Stimulated activated CD8-positive, alpha-beta memory T cell treated with anti-CD3 and anti-CD28 coated beads, Interleukin-4, amount 100 ng/mL, for 48 hours (primary cell): ENCODE measurements at regions not wholly inside any gene's neighbourhood (a gene's known extent, or its start where the extent isn't known, plus 50 kb on each side); places are given as distances from the start of the nearest gene placed in this dataset.

ENCODE experiments used
- DNase-seq: peaks from one replicate; pipeline ENCODE4 v3.0.0-alpha.2; 2020

GRCh38 chr12:88251798-88252197 lies 109.7 kb downstream of the TMTC3 start:
- DNase-seq: no peak

GRCh38 chr12:88253371-88253978 lies 111.4 kb downstream of the TMTC3 start:
- DNase-seq: no peak

- no peak for DNase-seq
These were observed 113.1 kb downstream of the TMTC3 start for GRCh38 chr12:88255224-88255623.

- DNase-seq: no peak
These were observed 113.7 kb downstream of the TMTC3 start for GRCh38 chr12:88255847-88256246.

DNA sequence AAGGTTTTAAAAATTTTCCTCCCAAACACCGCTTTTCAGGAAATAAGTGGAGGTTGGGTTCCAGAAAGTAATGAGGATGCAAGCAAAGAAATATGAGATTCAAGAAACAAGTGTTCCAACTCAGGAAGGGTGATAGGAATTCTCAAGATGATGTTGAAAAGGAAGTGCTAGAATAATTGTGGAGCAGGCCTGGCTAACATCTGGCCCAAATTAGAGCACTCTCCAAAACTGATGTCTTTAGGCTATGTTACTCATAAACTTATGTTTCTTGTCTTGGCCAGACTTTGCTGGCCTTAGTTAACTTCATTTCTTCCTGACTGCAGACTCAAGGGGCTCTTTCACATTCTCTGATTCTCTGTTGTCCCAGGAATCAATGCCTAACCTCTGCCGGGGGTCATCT lies 116.3 kb downstream of the TMTC3 start:
- DNase-seq: no peak

GRCh38 chr12:88266806-88267360 lies 124.8 kb downstream of the TMTC3 start:
- no peak for DNase-seq

GRCh38 chr12:88267630-88268029 lies 125.5 kb downstream of the TMTC3 start:
- DNase-seq: no peak

GRCh38 chr12:88272456-88272855 lies 130.3 kb downstream of the TMTC3 start:
- DNase-seq: no peak

DNA sequence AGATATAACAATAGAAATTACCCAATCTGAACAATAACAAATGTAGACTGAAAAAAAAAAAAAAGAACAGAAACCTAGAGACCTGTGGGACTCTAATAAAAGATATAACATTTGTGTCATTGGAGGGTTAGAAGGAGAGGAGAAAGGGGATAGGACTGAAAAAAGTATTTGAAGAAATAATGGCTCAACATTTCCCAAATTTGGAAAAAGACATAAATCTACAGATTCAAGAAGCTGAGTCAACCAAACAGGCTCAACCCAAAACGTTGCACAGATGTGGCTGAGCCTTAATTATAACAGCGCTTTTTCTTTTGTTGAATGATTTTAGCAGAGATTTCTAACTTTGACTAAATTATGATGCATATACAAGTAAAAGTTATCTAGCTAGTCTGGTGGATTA lies 131.3 kb downstream of the TMTC3 start:
- DNase-seq: no peak

DNA sequence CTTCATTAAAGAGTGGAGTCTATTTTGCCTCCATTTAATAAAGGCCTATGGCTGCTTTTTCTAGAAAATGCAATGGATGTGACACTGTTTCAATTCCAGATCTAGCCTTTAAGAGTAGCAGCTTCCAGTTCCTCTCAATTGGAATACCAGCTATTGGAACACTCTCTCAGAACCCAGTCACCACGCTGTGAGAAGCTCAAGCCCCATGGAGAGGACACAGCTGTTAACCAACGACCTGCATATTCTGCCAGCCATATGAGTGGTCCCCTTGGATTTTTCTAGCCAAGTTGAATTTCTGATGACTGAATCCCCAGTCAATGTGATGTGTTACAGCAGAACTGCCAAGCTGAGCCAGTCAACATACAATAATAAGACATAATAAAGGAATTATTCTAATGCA lies 131.8 kb downstream of the TMTC3 start:
- no peak for DNase-seq

- DNase-seq: no peak
These were observed 149.5 kb downstream of the TMTC3 start for GRCh38 chr12:88291498-88292131.

DNA sequence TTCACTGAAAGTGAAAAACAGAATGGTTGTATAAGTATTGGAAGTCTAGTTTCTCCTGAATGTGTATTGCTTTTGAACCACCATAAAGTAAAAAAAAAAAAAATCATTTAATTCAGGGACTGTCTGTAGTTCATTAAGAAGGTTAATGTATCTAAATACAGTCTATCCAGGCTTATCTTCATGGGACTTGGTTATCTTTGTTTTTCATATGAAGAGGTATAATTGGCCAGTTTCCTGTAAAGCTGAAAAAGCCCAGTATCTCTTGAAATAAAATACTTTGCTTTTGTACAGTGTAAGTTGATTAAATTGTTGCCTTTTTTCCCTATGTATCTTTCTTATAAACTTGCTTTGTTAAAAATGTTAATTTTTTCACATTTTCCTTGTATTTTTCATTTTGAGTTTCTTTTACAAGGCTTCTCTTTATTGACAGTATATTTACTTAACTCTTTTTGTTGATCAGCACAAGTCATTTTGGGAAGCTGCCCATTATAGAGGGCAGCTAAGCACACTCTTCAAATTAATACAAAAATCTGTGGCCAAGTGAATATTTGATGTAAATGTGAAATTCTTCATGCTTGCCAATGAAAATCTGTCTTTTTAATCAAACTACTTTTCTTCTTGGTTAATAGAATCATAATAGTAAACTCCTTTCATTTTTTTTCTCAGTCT lies 156.0 kb downstream of the TMTC3 start:
- DNase-seq: no peak

DNA sequence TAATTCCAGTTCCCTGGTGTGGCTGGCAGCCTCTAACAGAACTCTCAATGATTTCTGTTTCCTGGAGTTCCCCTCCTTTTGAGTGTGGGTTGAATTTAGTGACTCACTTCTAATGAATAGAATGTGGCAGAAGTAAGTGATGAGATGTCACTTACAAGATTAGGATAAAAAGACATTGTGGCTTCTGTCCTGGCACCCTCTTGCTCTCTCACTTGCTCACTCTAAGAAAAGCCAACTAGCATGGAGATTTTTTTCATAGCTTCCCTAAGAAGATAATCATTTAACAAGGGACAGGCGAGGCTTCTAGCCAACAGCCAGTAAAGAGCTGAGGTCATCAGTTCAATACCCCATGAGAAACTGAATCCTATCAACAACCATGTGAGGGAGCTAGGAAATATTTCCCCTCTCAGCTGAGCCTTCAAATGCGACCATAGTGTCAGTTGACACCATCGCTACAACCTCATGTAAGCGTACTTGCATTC lies 156.7 kb downstream of the TMTC3 start:
- DNase-seq: no peak

GRCh38 chr12:88299567-88300101 lies 157.5 kb downstream of the TMTC3 start:
- DNase-seq: peak; percentile 64

- no peak for DNase-seq
These were observed 158.8 kb downstream of the TMTC3 start for GRCh38 chr12:88300931-88301330.

GRCh38 chr12:88303335-88303734 lies 161.2 kb downstream of the TMTC3 start:
- no peak for DNase-seq

DNA sequence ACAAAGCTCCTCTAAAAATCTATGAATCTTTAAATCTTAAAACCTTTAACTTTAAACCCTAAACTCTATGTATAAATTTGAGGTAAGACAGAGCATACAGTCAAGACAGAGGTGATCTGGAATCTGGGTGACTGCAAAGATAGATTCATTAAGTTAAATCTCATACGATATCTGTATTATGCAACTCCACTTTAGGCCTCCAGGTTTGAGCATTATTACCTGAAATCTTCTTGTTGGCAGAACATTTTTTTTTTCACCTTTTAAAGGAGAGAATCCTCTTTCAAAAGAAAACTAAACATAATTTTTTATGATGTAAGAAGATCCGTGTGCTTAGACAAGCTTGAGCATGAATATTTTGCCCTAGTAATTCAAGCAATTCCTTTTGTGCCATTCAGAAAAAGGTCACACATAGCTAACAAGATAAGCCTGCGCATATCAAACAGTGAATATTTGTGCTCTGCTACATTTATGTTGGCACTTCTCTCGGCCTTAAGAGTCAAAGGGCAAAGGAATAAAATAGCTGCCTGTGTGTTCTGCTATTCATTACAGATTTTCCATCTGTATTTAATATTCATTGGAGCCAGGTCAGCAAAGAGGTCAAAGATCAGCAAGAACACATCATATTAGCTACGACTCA lies 163.3 kb downstream of the TMTC3 start:
- DNase-seq: no peak

DNA sequence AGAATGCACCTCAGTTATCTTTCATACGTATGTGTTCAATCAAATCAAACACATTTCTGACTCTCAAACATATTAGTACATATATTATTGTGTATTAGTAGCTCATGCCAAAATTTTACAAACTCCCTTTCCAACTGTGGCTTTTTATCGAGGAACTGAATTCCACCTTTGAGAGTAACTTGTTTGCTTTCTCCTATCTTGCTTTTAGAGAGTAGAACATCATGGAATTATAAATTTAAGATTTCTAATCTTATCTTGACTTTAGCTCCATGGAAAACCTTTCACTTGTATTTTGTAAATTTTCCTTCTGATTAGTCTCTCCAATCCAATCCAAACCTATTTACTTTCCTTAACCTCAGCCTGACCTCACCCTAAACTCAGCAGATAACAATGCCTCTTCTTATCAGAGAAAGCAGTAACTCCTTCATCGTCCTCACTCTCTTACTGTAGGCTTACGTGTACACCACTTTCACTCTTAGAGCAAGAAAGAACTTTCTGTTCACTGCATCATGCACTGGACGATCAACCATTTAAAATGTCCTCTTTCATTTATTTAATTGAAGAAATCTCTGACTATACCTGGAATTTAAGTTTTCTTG lies 164.5 kb downstream of the TMTC3 start:
- no peak for DNase-seq

GRCh38 chr12:88307961-88308360 lies 165.9 kb downstream of the TMTC3 start:
- DNase-seq: no peak

GRCh38 chr12:88308825-88309224 lies 166.7 kb downstream of the TMTC3 start:
- no peak for DNase-seq

DNA sequence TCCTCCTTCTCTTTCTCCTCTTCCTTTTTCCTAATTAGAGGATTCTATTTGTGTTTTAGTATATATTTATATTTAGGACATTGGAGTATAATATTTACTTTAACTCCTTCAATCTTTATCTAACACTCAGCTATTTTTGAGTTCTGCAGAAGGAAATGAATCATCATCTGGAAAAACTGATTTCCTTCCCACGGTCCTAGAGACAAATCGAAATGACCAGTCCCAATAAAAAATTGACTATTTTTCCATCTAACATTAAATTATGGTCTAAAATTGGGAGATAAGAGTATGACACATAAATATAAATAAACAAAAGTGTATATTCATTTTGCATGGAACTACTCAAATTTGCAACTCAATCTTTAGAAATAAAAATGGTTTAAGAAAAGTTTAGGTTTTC lies 167.4 kb downstream of the TMTC3 start:
- DNase-seq: no peak

GRCh38 chr12:88310069-88310468 lies 168.0 kb downstream of the TMTC3 start:
- DNase-seq: no peak

GRCh38 chr12:88310666-88311065 lies 168.6 kb downstream of the TMTC3 start:
- DNase-seq: no peak
